ENCODE measurements at regions not wholly inside any gene's neighbourhood (a gene's known extent, or its start where the extent isn't known, plus 50 kb on each side); places are given as distances from the start of the nearest gene placed in this dataset.
A peak's percentile ranks its signal among the peaks of the same experiment; 100 is the strongest.
"Not testable (repeated sequence)": the region's sequence is repeated elsewhere in the genome, so short reads cannot be mapped to it uniquely, and the experiment has no call there.

DNA sequence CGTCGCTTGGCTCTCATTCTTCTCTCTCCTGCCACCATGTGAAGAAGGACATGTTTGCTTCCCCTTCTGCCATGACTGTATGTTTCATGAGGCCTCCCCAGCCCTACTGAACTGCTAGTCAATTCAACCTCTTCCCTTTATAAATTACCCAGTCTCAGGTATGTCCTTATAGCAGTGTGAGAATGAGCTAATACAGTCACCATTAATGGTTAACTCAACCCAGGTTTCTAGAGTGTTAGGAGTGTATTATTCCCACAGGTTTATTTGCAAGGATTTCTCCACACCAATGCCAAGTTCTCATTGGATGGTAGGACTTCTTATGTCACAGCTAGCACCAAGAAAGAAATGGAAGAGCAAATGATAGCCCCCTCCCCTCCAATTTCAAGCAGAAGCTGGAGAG is 71.9 kb downstream of the DYNAP start:
- no peaks in the 10 kb centered on the region for H3K79me2 ChIP-seq (ENCODE audit: low read length)
- no peaks in the 10 kb centered on the region for H4K20me1 ChIP-seq (ENCODE audit: insufficient read depth, low read depth, low read length)
- no peak overlapping the region for H3K4me3 ChIP-seq (ENCODE audit: low read length)
- H2AFZ ChIP-seq (ENCODE audit: low read length), result no peak overlapping the region
- no peaks in the 10 kb centered on the region; the same call in 1 of the 2 replicates for H3K27me3 ChIP-seq (ENCODE audit: low read length)
- H3K9me2 ChIP-seq (replicated peaks; ENCODE audit: insufficient read depth, low read length), result no peaks in the 10 kb centered on the region
- H3K9me3 ChIP-seq (ENCODE audit: low read length), result no peaks in the 10 kb centered on the region; the same call in 1 of the 2 replicates
- no peaks in the 10 kb centered on the region for H3K36me3 ChIP-seq (ENCODE audit: insufficient read depth, low read length)
- no peak overlapping the region for H3K4me2 ChIP-seq (ENCODE audit: low read depth, low read length, poor library complexity, severe bottlenecking)
- H3K4me1 ChIP-seq (ENCODE audit: low read length), result no peaks in the 10 kb centered on the region
- H3K27ac ChIP-seq (ENCODE audit: low read length), result no peak overlapping the region
- H3K9ac ChIP-seq (ENCODE audit: low read length), result no peak overlapping the region
- DNase-seq, result no peak

DNA sequence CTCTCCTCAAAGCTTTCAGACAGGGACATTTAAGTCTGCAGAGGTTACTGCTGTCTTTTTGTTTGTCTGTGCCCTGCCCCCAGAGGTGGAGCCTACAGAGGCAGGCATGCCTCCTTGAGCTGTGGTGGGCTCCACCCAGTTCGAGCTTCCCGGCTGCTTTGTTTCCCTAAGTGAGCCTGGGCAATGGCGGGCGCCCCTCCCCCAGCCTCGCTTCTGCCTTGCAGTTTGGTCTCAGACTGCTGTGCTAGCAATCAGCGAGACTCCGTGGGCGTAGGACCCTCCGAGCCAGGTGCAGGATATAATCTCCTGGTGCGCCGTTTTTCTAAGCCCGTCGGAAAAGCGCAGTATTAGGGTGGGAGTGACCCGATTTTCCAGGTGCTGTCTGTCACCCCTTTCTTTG is 78.7 kb downstream of the DYNAP start:
- H2AFZ ChIP-seq (ENCODE audit: low read length); H3K36me3 ChIP-seq (ENCODE audit: insufficient read depth, low read length); H3K9me3 ChIP-seq (ENCODE audit: low read length); DNase-seq; H3K4me2 ChIP-seq (ENCODE audit: low read depth, low read length, poor library complexity, severe bottlenecking); H3K4me3 ChIP-seq (ENCODE audit: low read length); H3K27me3 ChIP-seq (ENCODE audit: low read length); H4K20me1 ChIP-seq (ENCODE audit: insufficient read depth, low read depth, low read length); H3K4me1 ChIP-seq (ENCODE audit: low read length); H3K27ac ChIP-seq (ENCODE audit: low read length); H3K79me2 ChIP-seq (ENCODE audit: low read length); H3K9me2 ChIP-seq (replicated peaks; ENCODE audit: insufficient read depth, low read length); H3K9ac ChIP-seq (ENCODE audit: low read length): not testable (repeated sequence)

DNA sequence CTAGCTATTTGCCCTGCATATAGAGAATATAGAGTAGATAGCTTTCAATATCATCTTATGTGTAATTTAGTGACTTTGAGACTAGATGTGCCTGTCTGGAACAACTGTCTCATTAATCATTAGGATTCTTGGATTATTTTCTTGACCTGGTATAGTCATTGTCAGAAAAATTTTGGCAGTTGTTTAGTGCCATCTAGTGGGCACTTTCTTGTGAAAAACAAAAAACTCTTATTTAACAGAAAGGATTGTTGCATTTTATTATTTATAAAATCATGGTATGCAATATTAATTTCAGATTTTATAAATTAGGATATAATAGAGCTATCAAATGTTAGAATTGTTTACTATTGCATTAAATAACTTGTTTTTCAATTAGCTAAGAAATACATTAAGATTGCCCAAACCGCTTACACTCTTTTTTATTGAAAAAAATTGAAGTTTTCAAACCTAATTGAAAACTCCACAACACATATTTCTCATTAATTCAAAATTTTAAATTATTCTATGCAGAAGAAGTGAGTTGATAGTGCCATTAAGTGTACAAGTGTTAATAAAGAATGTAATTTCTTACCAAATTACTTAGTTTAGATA is 80.3 kb downstream of the DYNAP start:
- H4K20me1 ChIP-seq (ENCODE audit: insufficient read depth, low read depth, low read length), result no peaks in the 10 kb centered on the region
- no peaks in the 10 kb centered on the region for H3K36me3 ChIP-seq (ENCODE audit: insufficient read depth, low read length)
- no peak overlapping the region for H2AFZ ChIP-seq (ENCODE audit: low read length)
- peak; percentile 78 for DNase-seq
- no peaks in the 10 kb centered on the region for H3K9me3 ChIP-seq (ENCODE audit: low read length)
- no peak overlapping the region for H3K9ac ChIP-seq (ENCODE audit: low read length)
- no peaks in the 10 kb centered on the region for H3K4me1 ChIP-seq (ENCODE audit: low read length)
- H3K27me3 ChIP-seq (ENCODE audit: low read length), result no peaks in the 10 kb centered on the region
- H3K4me2 ChIP-seq (ENCODE audit: low read depth, low read length, poor library complexity, severe bottlenecking), result no peak overlapping the region
- no peaks in the 10 kb centered on the region for H3K79me2 ChIP-seq (ENCODE audit: low read length)
- H3K4me3 ChIP-seq (ENCODE audit: low read length), result no peak overlapping the region
- no peaks in the 10 kb centered on the region for H3K9me2 ChIP-seq (replicated peaks; ENCODE audit: insufficient read depth, low read length)
- no peak overlapping the region for H3K27ac ChIP-seq (ENCODE audit: low read length)

DNA sequence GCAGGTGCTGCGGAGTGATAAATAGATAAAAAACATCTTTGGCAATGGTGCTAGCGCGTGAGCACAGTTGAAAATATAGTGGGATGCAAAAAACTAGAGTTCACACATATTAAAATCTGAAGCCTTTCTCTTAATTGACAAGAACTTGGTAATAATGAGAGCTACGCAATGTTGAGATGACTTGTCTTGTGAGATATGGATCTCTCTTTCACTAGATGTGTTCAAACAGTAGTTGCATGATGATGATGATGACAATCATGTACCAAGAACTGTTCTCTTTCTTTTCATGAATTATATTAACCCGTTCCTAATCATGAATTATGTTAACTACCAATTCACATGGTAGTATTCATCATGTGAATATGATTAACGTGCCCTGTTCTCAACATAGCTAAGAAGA is 81.1 kb downstream of the DYNAP start:
- Histone ChIP-seq H3K27me3 (ENCODE audit: low read length) (no peaks in the 10 kb centered on the region), H3K27ac (ENCODE audit: low read length) (no peak overlapping the region), H2AFZ (ENCODE audit: low read length) (no peak overlapping the region), H3K4me3 (ENCODE audit: low read length) (no peak overlapping the region), H3K9me3 (ENCODE audit: low read length) (no peaks in the 10 kb centered on the region), H3K4me2 (ENCODE audit: low read depth, low read length, poor library complexity, severe bottlenecking) (no peak overlapping the region), H4K20me1 (ENCODE audit: insufficient read depth, low read depth, low read length) (no peaks in the 10 kb centered on the region), H3K36me3 (ENCODE audit: insufficient read depth, low read length) (no peaks in the 10 kb centered on the region), H3K79me2 (ENCODE audit: low read length) (no peaks in the 10 kb centered on the region), H3K9me2 (replicated peaks; ENCODE audit: insufficient read depth, low read length) (no peaks in the 10 kb centered on the region), H3K4me1 (ENCODE audit: low read length) (no peaks in the 10 kb centered on the region), H3K9ac (ENCODE audit: low read length) (no peak overlapping the region)
- DNase-seq, result no peak

DNA sequence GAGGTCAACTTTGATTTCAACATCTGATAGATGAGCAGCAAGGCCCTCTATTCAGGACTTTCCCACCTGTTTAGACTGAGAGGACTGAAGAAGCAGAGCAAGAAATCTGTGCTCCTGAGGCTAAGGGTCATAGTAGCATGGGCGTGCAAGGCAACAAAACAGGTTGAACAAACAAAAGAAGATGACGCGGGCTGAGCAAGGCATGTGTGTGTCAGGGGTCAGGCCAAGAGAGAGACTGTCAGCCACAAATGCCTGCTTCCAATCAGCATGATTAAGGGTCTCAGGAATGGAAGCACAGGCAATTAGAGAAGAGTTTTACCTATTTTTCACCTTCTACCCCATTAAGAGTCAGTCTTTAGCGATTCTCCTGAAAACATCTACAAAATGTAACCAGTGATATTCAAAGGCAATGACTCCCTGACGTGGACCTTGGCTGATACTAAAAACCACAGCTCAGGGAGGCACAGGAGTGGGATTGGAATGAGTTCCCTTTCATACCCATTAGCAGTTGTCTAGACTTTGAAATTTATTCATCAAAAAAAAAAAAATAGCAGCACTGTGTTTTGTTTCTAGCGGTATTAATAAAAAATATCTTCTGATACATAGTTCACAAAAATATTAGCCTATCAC is 81.9 kb downstream of the DYNAP start:
- Histone ChIP-seq H3K9ac (ENCODE audit: low read length) (no peak overlapping the region), H3K4me1 (ENCODE audit: low read length) (no peaks in the 10 kb centered on the region), H2AFZ (ENCODE audit: low read length) (no peak overlapping the region), H3K4me2 (ENCODE audit: low read depth, low read length, poor library complexity, severe bottlenecking) (no peak overlapping the region), H3K9me2 (replicated peaks; ENCODE audit: insufficient read depth, low read length) (no peaks in the 10 kb centered on the region), H3K27ac (ENCODE audit: low read length) (no peak overlapping the region), H3K9me3 (ENCODE audit: low read length) (no peaks in the 10 kb centered on the region), H4K20me1 (ENCODE audit: insufficient read depth, low read depth, low read length) (no peaks in the 10 kb centered on the region), H3K79me2 (ENCODE audit: low read length) (no peaks in the 10 kb centered on the region), H3K4me3 (ENCODE audit: low read length) (no peak overlapping the region), H3K36me3 (ENCODE audit: insufficient read depth, low read length) (no peaks in the 10 kb centered on the region), H3K27me3 (ENCODE audit: low read length) (no peaks in the 10 kb centered on the region)
- no peak for DNase-seq

DNA sequence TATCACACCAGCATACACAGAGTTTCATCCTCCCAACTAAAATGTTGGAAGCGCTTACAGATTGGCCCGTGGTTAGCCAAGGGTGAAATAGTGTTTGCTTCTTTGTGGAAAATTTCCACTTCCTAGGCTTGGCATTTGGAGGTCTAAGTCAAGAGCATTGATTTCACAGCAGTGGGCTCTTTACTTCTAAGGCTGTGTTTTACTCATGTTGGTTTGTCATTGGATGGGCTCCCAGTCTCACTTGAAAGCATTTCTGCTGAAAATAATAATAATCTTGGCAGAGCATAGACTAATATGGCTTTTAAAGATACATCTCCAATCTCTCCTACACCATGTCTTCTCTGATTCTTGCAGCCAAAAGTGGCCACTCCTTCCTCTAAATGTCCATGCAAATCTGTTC is 82.9 kb downstream of the DYNAP start:
- no peak overlapping the region for H3K27ac ChIP-seq (ENCODE audit: low read length)
- H3K4me3 ChIP-seq (ENCODE audit: low read length), result no peak overlapping the region
- H3K79me2 ChIP-seq (ENCODE audit: low read length), result no peaks in the 10 kb centered on the region
- no peaks in the 10 kb centered on the region for H3K9me3 ChIP-seq (ENCODE audit: low read length)
- no peak for DNase-seq
- H3K36me3 ChIP-seq (ENCODE audit: insufficient read depth, low read length), result no peaks in the 10 kb centered on the region
- no peaks in the 10 kb centered on the region for H4K20me1 ChIP-seq (ENCODE audit: insufficient read depth, low read depth, low read length)
- H2AFZ ChIP-seq (ENCODE audit: low read length), result no peak overlapping the region
- H3K4me1 ChIP-seq (ENCODE audit: low read length), result no peaks in the 10 kb centered on the region
- no peak overlapping the region for H3K4me2 ChIP-seq (ENCODE audit: low read depth, low read length, poor library complexity, severe bottlenecking)
- H3K9ac ChIP-seq (ENCODE audit: low read length), result no peak overlapping the region
- no peaks in the 10 kb centered on the region for H3K27me3 ChIP-seq (ENCODE audit: low read length)
- H3K9me2 ChIP-seq (replicated peaks; ENCODE audit: insufficient read depth, low read length), result no peaks in the 10 kb centered on the region

DNA sequence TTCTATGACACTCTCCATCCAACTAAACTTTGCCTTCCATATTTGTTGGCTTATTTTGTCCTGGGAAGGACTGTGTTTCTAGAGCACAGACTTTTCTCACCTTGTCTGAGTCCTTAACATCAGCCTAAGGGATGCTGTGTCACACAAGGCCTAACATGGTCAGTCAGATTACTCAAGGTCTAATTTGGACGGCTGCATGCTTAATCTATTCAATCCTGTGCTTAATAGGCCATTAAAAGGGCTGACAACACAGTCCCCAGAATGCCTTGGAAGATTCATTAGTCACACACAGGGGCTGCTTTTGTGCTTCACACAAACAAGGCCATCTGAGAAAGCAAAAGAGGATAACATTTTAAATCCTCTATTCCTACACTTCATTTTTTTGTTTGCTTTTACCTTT is 84.0 kb downstream of the DYNAP start:
- no peak overlapping the region for H3K4me3 ChIP-seq (ENCODE audit: low read length)
- H3K4me1 ChIP-seq (ENCODE audit: low read length), result no peaks in the 10 kb centered on the region
- no peak overlapping the region for H3K27ac ChIP-seq (ENCODE audit: low read length)
- H3K4me2 ChIP-seq (ENCODE audit: low read depth, low read length, poor library complexity, severe bottlenecking), result no peak overlapping the region
- no peak overlapping the region for H2AFZ ChIP-seq (ENCODE audit: low read length)
- H3K27me3 ChIP-seq (ENCODE audit: low read length), result no peaks in the 10 kb centered on the region
- no peak overlapping the region for H3K9ac ChIP-seq (ENCODE audit: low read length)
- H3K79me2 ChIP-seq (ENCODE audit: low read length), result no peaks in the 10 kb centered on the region
- no peak for DNase-seq
- H3K9me2 ChIP-seq (replicated peaks; ENCODE audit: insufficient read depth, low read length), result no peaks in the 10 kb centered on the region
- no peaks in the 10 kb centered on the region for H3K9me3 ChIP-seq (ENCODE audit: low read length)
- H3K36me3 ChIP-seq (ENCODE audit: insufficient read depth, low read length), result no peaks in the 10 kb centered on the region
- no peaks in the 10 kb centered on the region for H4K20me1 ChIP-seq (ENCODE audit: insufficient read depth, low read depth, low read length)

DNA sequence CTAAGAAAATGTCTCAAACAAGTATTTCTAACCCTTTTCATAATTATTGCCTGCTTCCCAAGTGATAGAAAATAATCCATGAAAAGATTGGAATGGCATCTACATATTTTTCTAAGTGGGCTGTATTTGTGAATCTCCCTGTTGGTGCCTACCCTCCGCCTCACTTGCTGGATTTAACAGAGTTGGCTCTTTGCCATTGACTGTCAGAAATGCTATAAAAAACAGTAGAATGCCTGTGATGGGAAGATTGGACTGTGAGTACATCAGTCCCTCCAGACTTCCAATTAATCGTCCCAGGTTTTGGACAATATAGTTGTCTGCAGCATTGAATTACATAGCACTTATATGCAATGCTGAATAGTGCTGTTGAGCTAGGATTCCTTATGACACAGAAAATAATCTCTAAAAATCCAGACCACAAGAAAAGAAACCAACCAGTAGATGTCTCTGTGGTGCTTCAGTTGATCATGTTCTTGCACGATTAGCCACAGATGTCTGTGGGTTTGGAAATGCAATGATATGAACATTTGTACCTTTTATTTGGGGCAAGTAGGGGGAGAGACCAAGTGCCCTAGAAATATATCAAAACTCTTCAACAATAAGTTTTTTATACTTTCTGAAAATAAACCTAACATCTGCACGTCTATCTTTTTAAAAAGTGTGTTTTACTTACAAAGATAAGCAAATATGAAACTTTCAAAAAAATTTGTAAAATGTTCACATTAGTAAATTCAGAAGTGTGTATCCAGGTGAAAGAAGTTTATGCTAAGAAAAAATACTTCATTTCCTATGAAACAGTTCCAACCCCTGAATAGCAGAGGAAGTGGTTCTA is 88.5 kb downstream of the DYNAP start:
- Histone ChIP-seq H3K9me3 (ENCODE audit: low read length) (no peaks in the 10 kb centered on the region), H3K36me3 (ENCODE audit: insufficient read depth, low read length) (no peaks in the 10 kb centered on the region), H3K4me1 (ENCODE audit: low read length) (no peaks in the 10 kb centered on the region), H3K79me2 (ENCODE audit: low read length) (no peaks in the 10 kb centered on the region), H3K27me3 (ENCODE audit: low read length) (no peaks in the 10 kb centered on the region), H3K4me3 (ENCODE audit: low read length) (no peak overlapping the region), H2AFZ (ENCODE audit: low read length) (no peak overlapping the region), H3K9ac (ENCODE audit: low read length) (no peak overlapping the region), H3K4me2 (ENCODE audit: low read depth, low read length, poor library complexity, severe bottlenecking) (no peak overlapping the region), H4K20me1 (ENCODE audit: insufficient read depth, low read depth, low read length) (no peaks in the 10 kb centered on the region), H3K27ac (ENCODE audit: low read length) (no peak overlapping the region), H3K9me2 (replicated peaks; ENCODE audit: insufficient read depth, low read length) (no peaks in the 10 kb centered on the region)
- peak; percentile 77 for DNase-seq
